HUES64 (cell line): ENCODE measurements at regions not wholly inside any gene's neighbourhood (a gene's known extent, or its start where the extent isn't known, plus 50 kb on each side); places are given as distances from the start of the nearest gene placed in this dataset.

Source experiments
- H3K27ac ChIP-seq: 2 replicates; pipeline ENCODE4 v1.7.0; 2013; ENCODE audit warnings: low read depth, low read length, inconsistent platforms
- H3K27me3 ChIP-seq: 2 replicates; pipeline ENCODE4 v1.6.1; 2013; ENCODE audit warnings: mild to moderate bottlenecking, low read length; ENCODE audit not compliant: insufficient read depth
- H3K36me3 ChIP-seq: 2 replicates; pipeline ENCODE4 v1.6.1; 2013; ENCODE audit warnings: mild to moderate bottlenecking, low read length; ENCODE audit not compliant: insufficient read depth
- H3K4me1 ChIP-seq: 2 replicates; pipeline ENCODE4 v1.6.1; 2013; ENCODE audit warnings: mild to moderate bottlenecking, low read length, moderate library complexity; ENCODE audit not compliant: insufficient read depth
- H3K4me3 ChIP-seq: 2 replicates; pipeline ENCODE4 v1.5.1; 2013; ENCODE audit warnings: mild to moderate bottlenecking, low read length, moderate library complexity
- H3K9ac ChIP-seq: 2 replicates; pipeline ENCODE4 v1.6.1; 2013; ENCODE audit warnings: mild to moderate bottlenecking, low read depth, low read length
- H3K9me3 ChIP-seq: 2 replicates; pipeline ENCODE4 v1.6.1; 2013; ENCODE audit warnings: low read depth, low read length; ENCODE audit not compliant: insufficient read depth
- WGBS: fragments of 150-250, 120-280 bp; methylation state at CpG from one replicate; pipeline ENCODE4 v1.1.7; 2013; ENCODE audit warnings: missing lambda C conversion rate; 5-methylcytosine and 5-hydroxymethylcytosine counted together

GRCh38 chr1:38571726-38572125, 287.8 kb downstream of the RRAGC start:
- no peak overlapping the region for H3K9ac ChIP-seq
- H3K4me1 ChIP-seq, result 0 out of 2 replicates have a peak, but pooled peaks cover 5% of the 10 kb centered on the region
- H3K27ac ChIP-seq, result no peak overlapping the region
- peaks cover 12% of the 10 kb centered on the region for H3K27me3 ChIP-seq
- H3K36me3 ChIP-seq, result no peaks in the 10 kb centered on the region
- no peaks in the 10 kb centered on the region for H3K9me3 ChIP-seq
- 93% methylated on average over 4 of the region's 4 CpGs for WGBS
- H3K4me3 ChIP-seq, result no peak overlapping the region

DNA sequence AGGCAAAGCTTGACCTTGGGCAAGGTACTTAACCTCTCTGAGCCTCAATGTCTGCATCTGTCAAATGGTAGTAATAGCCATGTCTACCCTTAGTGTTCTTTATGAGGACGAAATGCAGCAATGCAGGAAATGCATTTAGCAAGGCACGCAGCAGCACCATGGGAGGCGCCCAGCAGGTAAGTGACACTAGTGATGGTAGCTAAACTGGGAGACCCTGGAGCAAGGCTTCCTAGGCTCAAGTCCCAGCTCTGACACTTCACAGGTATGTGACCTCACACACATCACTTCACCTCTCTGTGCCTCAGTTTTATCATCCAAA, 289.0 kb downstream of the RRAGC start:
- WGBS, result 81% methylated on average over 3 of the region's 3 CpGs
- H3K36me3 ChIP-seq, result no peaks in the 10 kb centered on the region
- H3K4me3 ChIP-seq, result no peak overlapping the region
- no peaks in the 10 kb centered on the region for H3K4me1 ChIP-seq
- H3K9me3 ChIP-seq, result no peaks in the 10 kb centered on the region
- 0 out of 2 replicates have a peak, but pooled peaks cover 3% of the 10 kb centered on the region for H3K27me3 ChIP-seq
- H3K9ac ChIP-seq, result no peak overlapping the region
- H3K27ac ChIP-seq, result no peak overlapping the region

DNA sequence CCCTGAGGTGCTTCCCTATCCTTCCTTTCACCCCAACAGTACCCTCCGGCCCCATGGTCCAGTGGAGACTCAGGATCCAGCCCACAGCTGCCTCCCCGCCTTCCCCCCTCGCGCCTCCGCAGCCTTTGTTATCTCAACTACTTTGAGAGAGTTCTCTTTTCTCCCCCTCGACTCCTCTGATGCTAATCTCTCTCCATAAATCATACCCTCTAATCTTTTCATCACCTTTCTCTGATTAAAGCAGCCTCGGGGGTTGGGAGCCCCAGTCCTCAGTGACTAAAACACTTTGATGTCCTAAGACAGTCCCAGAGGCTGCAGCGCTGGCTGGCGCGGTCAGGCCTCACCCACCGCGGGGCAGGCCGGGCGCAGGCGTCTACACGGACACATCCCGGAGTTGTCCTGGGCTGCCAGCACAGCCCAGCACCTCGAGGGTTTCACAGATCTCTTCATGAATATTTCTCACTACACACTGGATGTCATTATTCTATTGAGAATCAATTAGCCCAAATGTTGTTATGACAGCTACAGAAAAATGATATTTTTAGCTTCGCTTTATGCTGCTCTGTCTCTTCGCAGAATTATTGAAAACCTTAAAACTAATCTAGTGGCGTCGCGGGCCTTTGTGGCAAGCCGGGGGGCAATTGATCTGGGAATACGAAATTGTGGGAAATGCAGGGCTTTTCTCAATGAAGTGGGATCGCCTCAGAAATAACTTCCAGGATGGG, 289.5 kb downstream of the RRAGC start:
- H3K27me3 ChIP-seq, result 0 out of 2 replicates have a peak, but pooled peaks cover 3% of the 10 kb centered on the region
- no peak overlapping the region for H3K9ac ChIP-seq
- H3K4me1 ChIP-seq, result no peaks in the 10 kb centered on the region
- H3K9me3 ChIP-seq, result no peaks in the 10 kb centered on the region
- H3K27ac ChIP-seq, result no peak overlapping the region
- H3K4me3 ChIP-seq, result no peak overlapping the region
- H3K36me3 ChIP-seq, result no peaks in the 10 kb centered on the region
- 85% methylated on average over 26 of the region's 26 CpGs for WGBS

DNA sequence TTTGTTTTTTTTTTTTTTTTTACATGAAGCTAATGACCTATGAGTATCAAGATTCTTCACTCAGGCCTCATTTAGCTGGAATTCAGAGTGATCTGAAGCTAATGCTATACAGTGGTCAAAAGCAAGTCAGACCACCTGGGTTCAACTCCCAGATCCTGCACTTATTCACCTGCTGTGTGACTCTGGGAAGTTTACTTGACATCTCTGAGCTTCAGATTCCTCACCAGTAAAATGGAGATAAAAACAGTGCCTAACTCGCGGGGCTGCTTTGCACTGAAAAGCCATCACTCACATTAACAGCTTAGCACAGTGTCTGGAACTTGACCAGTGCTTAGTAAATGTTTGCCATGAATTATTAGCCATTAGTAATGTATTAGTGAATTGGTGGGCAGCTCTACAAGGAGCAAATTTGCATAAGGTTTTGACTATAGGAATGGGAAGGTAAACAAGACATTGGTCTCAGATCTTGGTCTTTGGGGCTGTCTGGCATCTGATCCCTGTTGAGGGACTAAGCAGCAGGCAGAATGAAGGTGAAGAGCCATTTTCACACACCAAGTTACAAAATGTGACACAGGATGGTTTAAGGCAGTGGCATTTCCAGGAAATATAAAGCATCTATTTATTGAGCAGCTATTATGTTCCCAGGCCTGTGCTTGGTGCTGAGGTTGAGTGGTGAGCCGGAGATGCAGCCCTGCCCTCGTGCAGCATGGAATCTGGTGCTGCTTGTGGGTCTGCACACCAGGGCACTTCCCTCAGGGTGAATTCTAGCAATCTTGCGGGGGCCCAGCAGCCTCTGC, 291.3 kb downstream of the RRAGC start:
- no peaks in the 10 kb centered on the region for H3K27me3 ChIP-seq
- H3K9ac ChIP-seq, result no peak overlapping the region
- no peaks in the 10 kb centered on the region for H3K36me3 ChIP-seq
- no peak overlapping the region for H3K4me3 ChIP-seq
- no peaks in the 10 kb centered on the region for H3K9me3 ChIP-seq
- no peak overlapping the region for H3K27ac ChIP-seq
- 86% methylated on average over 5 of the region's 5 CpGs for WGBS
- H3K4me1 ChIP-seq, result no peaks in the 10 kb centered on the region

DNA sequence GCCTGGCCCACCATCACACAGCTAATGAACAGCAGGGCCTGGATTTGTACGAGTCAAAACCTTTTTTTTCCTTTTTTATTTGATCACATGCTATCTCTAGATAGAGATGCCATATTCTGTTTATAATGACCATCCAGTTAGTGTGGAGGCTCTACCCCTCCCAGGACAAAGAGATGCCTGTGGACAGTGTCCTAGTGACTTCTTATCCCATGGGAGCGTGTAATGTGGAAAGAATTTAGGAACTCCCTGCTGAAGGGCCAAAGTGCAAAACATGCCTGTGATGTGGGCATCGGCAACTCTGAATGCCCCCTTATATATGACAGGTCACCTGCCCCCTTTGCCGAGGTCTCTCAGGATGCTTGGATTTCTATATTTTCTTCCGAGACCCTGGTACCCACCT, 292.2 kb downstream of the RRAGC start:
- no peaks in the 10 kb centered on the region for H3K4me1 ChIP-seq
- H3K9me3 ChIP-seq, result no peaks in the 10 kb centered on the region
- no peak overlapping the region for H3K27ac ChIP-seq
- H3K36me3 ChIP-seq, result no peaks in the 10 kb centered on the region
- H3K4me3 ChIP-seq, result no peak overlapping the region
- 93% methylated on average over 5 of the region's 5 CpGs for WGBS
- H3K9ac ChIP-seq, result no peak overlapping the region
- H3K27me3 ChIP-seq, result no peaks in the 10 kb centered on the region

GRCh38 chr1:38565020-38565491, 294.5 kb downstream of the RRAGC start:
- Histone ChIP-seq H3K4me3 (no peak overlapping the region), H3K9me3 (no peaks in the 10 kb centered on the region), H3K36me3 (no peaks in the 10 kb centered on the region), H3K9ac (no peak overlapping the region), H3K4me1 (no peaks in the 10 kb centered on the region; the same call in 1 of the 2 replicates), H3K27ac (no peak overlapping the region), H3K27me3 (peaks cover 1% of the 10 kb centered on the region)
- 78% methylated on average over 5 of the region's 5 CpGs for WGBS

- WGBS, result 91% methylated on average over 7 of the region's 7 CpGs
- peaks cover 8% of the 10 kb centered on the region for H3K27me3 ChIP-seq
- H3K9me3 ChIP-seq, result no peaks in the 10 kb centered on the region
- peaks cover 4% of the 10 kb centered on the region for H3K4me1 ChIP-seq
- no peak overlapping the region for H3K9ac ChIP-seq
- H3K36me3 ChIP-seq, result no peaks in the 10 kb centered on the region
- no peak overlapping the region for H3K4me3 ChIP-seq
- H3K27ac ChIP-seq, result no peak overlapping the region
Measured at GRCh38 chr1:38563942-38564735, 295.4 kb downstream of the RRAGC start.

- no peaks in the 10 kb centered on the region for H3K36me3 ChIP-seq
- H3K4me3 ChIP-seq, result no peak overlapping the region
- H3K9me3 ChIP-seq, result no peaks in the 10 kb centered on the region
- H3K9ac ChIP-seq, result no peak overlapping the region
- no peak overlapping the region for H3K27ac ChIP-seq
- 86% methylated on average over 12 of the region's 12 CpGs for WGBS
- H3K27me3 ChIP-seq, result peaks cover 11% of the 10 kb centered on the region
- peaks cover 16% of the 10 kb centered on the region for H3K4me1 ChIP-seq
Measured at GRCh38 chr1:38561725-38562124, 297.8 kb downstream of the RRAGC start.

- no peak overlapping the region for H3K9ac ChIP-seq
Measured at GRCh38 chr1:38561110-38561509, 298.5 kb downstream of the RRAGC start.

DNA sequence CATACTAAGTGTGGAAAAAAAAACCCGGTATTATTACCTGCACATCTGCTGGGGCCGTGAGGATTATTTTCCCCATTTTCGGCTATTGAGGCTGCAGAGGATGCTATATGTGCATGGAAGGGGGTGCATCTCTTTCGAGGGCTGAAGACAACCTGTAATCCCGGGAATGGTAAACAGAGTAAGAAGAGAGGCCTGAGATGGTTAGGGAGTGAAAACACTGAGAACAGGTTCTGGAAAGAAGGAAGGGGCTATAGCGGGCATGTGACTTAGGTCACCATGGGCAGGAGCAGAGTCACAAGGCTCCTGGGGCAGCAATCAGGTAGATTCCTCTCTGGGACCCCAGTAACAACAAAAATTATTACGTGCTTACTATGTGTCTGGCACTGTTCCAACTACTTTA, 299.1 kb downstream of the RRAGC start:
- no peak overlapping the region for H3K27ac ChIP-seq
- 88% methylated on average over 7 of the region's 7 CpGs for WGBS
- no peaks in the 10 kb centered on the region for H3K9me3 ChIP-seq
- H3K36me3 ChIP-seq, result no peaks in the 10 kb centered on the region
- peaks cover 16% of the 10 kb centered on the region for H3K4me1 ChIP-seq
- no peak overlapping the region for H3K9ac ChIP-seq
- peaks cover 11% of the 10 kb centered on the region for H3K27me3 ChIP-seq
- no peak overlapping the region for H3K4me3 ChIP-seq

More at GRCh38 chr1:38561110-38561509, 298.5 kb downstream of the RRAGC start:
- H3K4me1 ChIP-seq, result peaks cover 16% of the 10 kb centered on the region
- 94% methylated on average over 4 of the region's 4 CpGs for WGBS
- H3K36me3 ChIP-seq, result no peaks in the 10 kb centered on the region
- peaks cover 11% of the 10 kb centered on the region for H3K27me3 ChIP-seq
- H3K27ac ChIP-seq, result no peak overlapping the region
- H3K9me3 ChIP-seq, result no peaks in the 10 kb centered on the region
- H3K4me3 ChIP-seq, result no peak overlapping the region
